Suppressor macrophage treated with lipopolysaccharide for 1 hour (primary cell): ENCODE measurements at regions not wholly inside any gene's neighbourhood (a gene's known extent, or its start where the extent isn't known, plus 50 kb on each side); places are given as distances from the start of the nearest gene placed in this dataset.

ENCODE experiments used
- DNase-seq, 3 donors: peaks; one replicate each; pipeline ENCODE4 v3.0.0-alpha.2; 2020 to 2022

GRCh38 chr17:79393358-79394052 is 217.3 kb downstream of the RBFOX3 start:
- peak; percentile 73 to 85 (median 81) for DNase-seq

- DNase-seq = no peak
These were observed 218.3 kb downstream of the RBFOX3 start for GRCh38 chr17:79392598-79392997.

GRCh38 chr17:79391376-79392233 is 219.2 kb downstream of the RBFOX3 start:
- DNase-seq = peak; percentile 72 to 86 (median 82)

- no peak for DNase-seq
These were observed 221.0 kb downstream of the RBFOX3 start for GRCh38 chr17:79389896-79390295.

- peak; percentile 27 to 63 (median 51) for DNase-seq
These were observed 222.1 kb downstream of the RBFOX3 start for GRCh38 chr17:79388556-79389295.

- no peak for DNase-seq
These were observed 223.1 kb downstream of the RBFOX3 start for GRCh38 chr17:79387783-79388182.

- DNase-seq = no peak
These were observed 224.8 kb downstream of the RBFOX3 start for GRCh38 chr17:79385962-79386563.

- no peak for DNase-seq
These were observed 228.5 kb downstream of the RBFOX3 start for GRCh38 chr17:79382313-79382712.

- DNase-seq = no peak
These were observed 231.0 kb downstream of the RBFOX3 start for GRCh38 chr17:79379700-79380445.

- DNase-seq = no peak
These were observed 233.5 kb downstream of the RBFOX3 start for GRCh38 chr17:79377230-79377786.

- DNase-seq = no peak
These were observed 236.0 kb downstream of the RBFOX3 start for GRCh38 chr17:79374807-79375206.

GRCh38 chr17:79374087-79374689 is 236.7 kb downstream of the RBFOX3 start:
- no peak for DNase-seq

GRCh38 chr17:79372470-79373238 is 238.2 kb downstream of the RBFOX3 start:
- DNase-seq = no peak

GRCh38 chr17:79371984-79372383 is 238.9 kb downstream of the RBFOX3 start:
- DNase-seq = no peak

GRCh38 chr17:79370594-79370993 is 240.3 kb downstream of the RBFOX3 start:
- no peak for DNase-seq

GRCh38 chr17:79370126-79370525 is 240.7 kb downstream of the RBFOX3 start:
- no peak for DNase-seq

- DNase-seq = no peak
These were observed 241.3 kb downstream of the RBFOX3 start for GRCh38 chr17:79369532-79369931.

- DNase-seq = no peak
These were observed 241.8 kb downstream of the RBFOX3 start for GRCh38 chr17:79369001-79369400.

- no peak for DNase-seq
These were observed 242.3 kb downstream of the RBFOX3 start for GRCh38 chr17:79368521-79368920.

GRCh38 chr17:79366988-79367571 is 243.8 kb downstream of the RBFOX3 start:
- DNase-seq = no peak
